OCI-LY3 (cell line): ENCODE measurements at regions not wholly inside any gene's neighbourhood (a gene's known extent, or its start where the extent isn't known, plus 50 kb on each side); places are given as distances from the start of the nearest gene placed in this dataset.

Experiments used
- CTCF ChIP-seq: fragments of 200-600, 300-600 bp; sonication (generic); IDR thresholded peaks from 2 replicates; pipeline ENCODE4 v1.5.1; 2014; ENCODE audit warnings: antibody characterized with exemption, low read length, low read depth
- EZH2phosphoT487 ChIP-seq: fragments of 200-600 bp; shearing (Covaris generic); IDR thresholded peaks from 2 replicates; pipeline ENCODE4 v1.6.1; 2018; ENCODE audit warnings: antibody characterized with exemption, mixed run types, low read depth

- TF ChIP-seq CTCF (no peak), EZH2phosphoT487 (no peak)
Observed at GRCh38 chr5:152546493-152546892, 141.4 kb upstream of the NMUR2 start.
